Body of pancreas (tissue), 4 donors: ENCODE measurements at regions not wholly inside any gene's neighbourhood (a gene's known extent, or its start where the extent isn't known, plus 50 kb on each side); places are given as distances from the start of the nearest gene placed in this dataset.

Experiments used
- CTCF ChIP-seq, 7 experiments: fragments of 450-650 bp in 4 of 7; fragments of 200-600 bp in 3 of 7; sonication (generic) in 3 of 7; IDR thresholded peaks; one replicate each; pipeline ENCODE4 v1.5.1; 2016 to 2019; ENCODE audit warnings: antibody characterized with exemption in 7 of 7
- POLR2A ChIP-seq, 3 donors: fragments of 450-650 bp; IDR thresholded peaks; one replicate each; pipeline ENCODE4 v1.6.1; 2016; ENCODE audit warnings: antibody characterized with exemption in 3 of 3, mild to moderate bottlenecking in 2 of 3

GRCh38 chr9:109956717-109957440, 176.9 kb downstream of the PALM2AKAP2 start:
- TF ChIP-seq CTCF (IDR thresholded peaks at IDR 0.05) (no peak), POLR2A (IDR thresholded peaks at IDR 0.05) (no peak)
